ENCODE measurements at regions not wholly inside any gene's neighbourhood (a gene's known extent, or its start where the extent isn't known, plus 50 kb on each side); places are given as distances from the start of the nearest gene placed in this dataset.

GRCh38 chr20:52379723-52380336 lies 188.3 kb upstream of the ZFP64 start:
- DNase-seq (ENCODE audit: low read depth, low spot score) = no peak
- no peak overlapping the region for H3K27ac ChIP-seq

- DNase-seq (ENCODE audit: low read depth, low spot score) = no peak
- no peak overlapping the region for H3K27ac ChIP-seq
Measured at GRCh38 chr20:52372169-52372568, 180.6 kb upstream of the ZFP64 start.

- no peak for DNase-seq (ENCODE audit: low read depth, low spot score)
- H3K27ac ChIP-seq = no peak overlapping the region
Measured at GRCh38 chr20:52365688-52366087, 174.1 kb upstream of the ZFP64 start.

GRCh38 chr20:52364405-52364804 lies 172.8 kb upstream of the ZFP64 start:
- H3K27ac ChIP-seq = no peak overlapping the region
- DNase-seq (ENCODE audit: low read depth, low spot score) = no peak

GRCh38 chr20:52361650-52362049 lies 170.1 kb upstream of the ZFP64 start:
- H3K27ac ChIP-seq = no peak overlapping the region
- DNase-seq (ENCODE audit: low read depth, low spot score) = no peak

- DNase-seq (ENCODE audit: low read depth, low spot score) = no peak
- no peak overlapping the region for H3K27ac ChIP-seq
Measured at GRCh38 chr20:52349806-52350205, 158.2 kb upstream of the ZFP64 start.

- no peak overlapping the region for H3K27ac ChIP-seq
- DNase-seq (ENCODE audit: low read depth, low spot score) = no peak
Measured at GRCh38 chr20:52348434-52348833, 156.9 kb upstream of the ZFP64 start.

GRCh38 chr20:52346797-52347196 lies 155.2 kb upstream of the ZFP64 start:
- DNase-seq (ENCODE audit: low read depth, low spot score) = no peak
- H3K27ac ChIP-seq = no peak overlapping the region

GRCh38 chr20:52342913-52343312 lies 151.3 kb upstream of the ZFP64 start:
- no peak overlapping the region for H3K27ac ChIP-seq
- DNase-seq (ENCODE audit: low read depth, low spot score) = no peak

GRCh38 chr20:52340036-52340634 lies 148.6 kb upstream of the ZFP64 start:
- H3K27ac ChIP-seq = no peak overlapping the region
- DNase-seq (ENCODE audit: low read depth, low spot score) = no peak

- no peak for DNase-seq (ENCODE audit: low read depth, low spot score)
- H3K27ac ChIP-seq = no peak overlapping the region
Measured at GRCh38 chr20:52332649-52333250, 141.2 kb upstream of the ZFP64 start.

GRCh38 chr20:52332230-52332629 lies 140.7 kb upstream of the ZFP64 start:
- no peak overlapping the region for H3K27ac ChIP-seq
- no peak for DNase-seq (ENCODE audit: low read depth, low spot score)

- no peak for DNase-seq (ENCODE audit: low read depth, low spot score)
- no peak overlapping the region for H3K27ac ChIP-seq
Measured at GRCh38 chr20:52331655-52332054, 140.1 kb upstream of the ZFP64 start.

GRCh38 chr20:52321396-52321795 lies 129.8 kb upstream of the ZFP64 start:
- DNase-seq (ENCODE audit: low read depth, low spot score) = no peak
- no peak overlapping the region for H3K27ac ChIP-seq

- DNase-seq (ENCODE audit: low read depth, low spot score) = no peak
Measured at GRCh38 chr20:52318651-52319050, 127.1 kb upstream of the ZFP64 start.

GRCh38 chr20:52313341-52313963 lies 121.9 kb upstream of the ZFP64 start:
- no peak for DNase-seq (ENCODE audit: low read depth, low spot score)

More at GRCh38 chr20:52318651-52319050, 127.1 kb upstream of the ZFP64 start:
- H3K27ac ChIP-seq = no peak overlapping the region

GRCh38 chr20:52312132-52312729 lies 120.7 kb upstream of the ZFP64 start:
- H3K27ac ChIP-seq = no peak overlapping the region
- no peak for DNase-seq (ENCODE audit: low read depth, low spot score)

More at GRCh38 chr20:52313341-52313963, 121.9 kb upstream of the ZFP64 start:
- no peak overlapping the region for H3K27ac ChIP-seq

GRCh38 chr20:52311209-52311794 lies 119.7 kb upstream of the ZFP64 start:
- no peak overlapping the region for H3K27ac ChIP-seq
- DNase-seq (ENCODE audit: low read depth, low spot score) = no peak

GRCh38 chr20:52309181-52309580 lies 117.6 kb upstream of the ZFP64 start:
- no peak overlapping the region for H3K27ac ChIP-seq
- DNase-seq (ENCODE audit: low read depth, low spot score) = no peak

- DNase-seq (ENCODE audit: low read depth, low spot score) = no peak
- H3K27ac ChIP-seq = no peak overlapping the region
Measured at GRCh38 chr20:52306477-52306876, 114.9 kb upstream of the ZFP64 start.

GRCh38 chr20:52305858-52306257 lies 114.3 kb upstream of the ZFP64 start:
- H3K27ac ChIP-seq = no peak overlapping the region
- DNase-seq (ENCODE audit: low read depth, low spot score) = no peak
